IPS DF 4.7 (cell line): ENCODE measurements at regions not wholly inside any gene's neighbourhood (a gene's known extent, or its start where the extent isn't known, plus 50 kb on each side); places are given as distances from the start of the nearest gene placed in this dataset.
"Not testable (repeated sequence)": the region's sequence is repeated elsewhere in the genome, so short reads cannot be mapped to it uniquely, and the experiment has no call there.

ENCODE experiments used
- DNase-seq: peaks from one replicate; pipeline ENCODE4 v3.0.0-alpha.2; 2013; ENCODE audit warnings: low spot score; ENCODE audit errors: extremely low read depth

- no peak for DNase-seq
Observed at GRCh38 chr11:91366816-91367215, 857.8 kb upstream of the FAT3 start.

- no peak for DNase-seq
Observed at GRCh38 chr11:91365986-91366585, 858.5 kb upstream of the FAT3 start.

- DNase-seq: no peak
Observed at GRCh38 chr11:91350931-91351330, 873.7 kb upstream of the FAT3 start.

DNA sequence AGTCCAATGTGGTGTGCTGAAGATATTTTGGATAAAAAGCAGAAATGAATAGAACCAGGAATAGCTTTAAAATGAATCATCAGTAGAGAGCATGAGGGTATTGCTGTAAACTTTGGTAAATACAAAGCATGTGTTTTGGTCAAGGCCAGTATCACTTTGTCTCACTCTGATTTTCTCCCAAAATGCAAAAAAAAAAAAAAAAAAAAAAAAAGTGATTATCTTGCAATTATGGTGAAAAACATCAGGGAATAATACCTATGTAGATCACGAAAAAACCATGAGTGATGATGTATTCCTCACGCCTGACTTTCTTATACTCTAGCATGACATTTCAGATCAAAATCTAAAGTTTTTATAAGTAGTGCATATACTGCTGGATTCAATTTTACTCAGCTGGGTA is 897.9 kb upstream of the FAT3 start:
- DNase-seq: no peak

DNA sequence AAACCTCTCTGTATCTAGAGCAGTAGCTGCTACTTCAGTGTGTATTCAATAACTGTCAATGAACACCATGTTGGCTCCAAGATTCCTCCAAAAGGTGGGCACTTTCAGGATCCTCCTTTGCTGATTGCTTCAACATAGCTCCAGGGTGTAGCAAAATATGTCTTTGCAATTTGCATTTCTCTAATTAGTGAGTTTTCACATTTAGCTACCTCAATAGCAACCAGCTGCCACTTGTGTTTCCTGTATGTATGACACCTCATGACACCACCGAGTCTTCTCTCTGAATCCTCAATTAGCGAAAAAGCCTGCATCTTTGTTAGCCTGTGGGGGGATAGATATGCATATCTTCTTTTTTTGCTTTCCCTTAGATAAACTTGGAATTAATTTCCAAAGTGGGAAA is 898.3 kb upstream of the FAT3 start:
- DNase-seq: no peak

DNA sequence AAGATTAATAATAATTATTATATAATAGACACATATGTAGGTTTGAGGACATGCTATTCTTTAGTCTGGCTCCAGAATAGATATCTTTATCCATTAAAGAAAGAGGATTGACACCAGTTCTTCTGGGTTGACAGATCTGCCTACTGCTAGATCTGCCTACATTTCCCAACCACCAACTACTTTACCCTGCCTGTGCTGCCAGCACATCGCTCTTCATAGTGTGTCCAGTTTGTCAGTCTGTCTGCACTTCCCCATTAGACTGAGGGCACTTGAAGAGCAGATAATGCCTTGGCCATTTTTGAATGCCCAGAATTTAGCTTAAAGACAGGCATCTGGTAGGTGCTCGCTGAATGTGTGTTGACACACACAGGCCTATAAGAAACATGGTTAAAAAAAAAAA is 910.1 kb upstream of the FAT3 start:
- DNase-seq: no peak

DNA sequence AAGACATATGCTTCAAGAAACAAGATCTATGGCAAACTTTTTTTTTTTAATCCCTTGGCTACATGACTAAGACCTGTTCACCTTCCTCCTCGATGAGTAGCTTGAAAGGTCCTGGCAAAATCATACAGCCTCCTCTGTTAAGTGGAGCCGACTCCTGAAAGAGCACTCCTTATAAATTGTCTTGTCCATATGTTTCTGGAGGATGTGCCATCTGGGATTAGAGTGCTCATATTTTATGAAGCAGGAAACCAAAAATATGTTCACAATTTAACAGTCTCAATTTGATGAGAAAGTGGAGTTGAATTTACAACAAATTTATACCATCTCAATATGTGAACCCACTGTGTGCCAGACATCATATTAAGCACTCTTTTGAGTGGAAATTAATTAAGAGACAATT is 912.1 kb upstream of the FAT3 start:
- no peak for DNase-seq

- DNase-seq: no peak
Observed at GRCh38 chr11:91310085-91310484, 914.5 kb upstream of the FAT3 start.

GRCh38 chr11:91308069-91308468 is 916.5 kb upstream of the FAT3 start:
- no peak for DNase-seq

- DNase-seq: no peak
Observed at GRCh38 chr11:91305402-91305801, 919.2 kb upstream of the FAT3 start.

- DNase-seq: no peak
Observed at GRCh38 chr11:91303749-91304148, 920.9 kb upstream of the FAT3 start.

GRCh38 chr11:91299980-91300379 is 924.6 kb upstream of the FAT3 start:
- no peak for DNase-seq

DNA sequence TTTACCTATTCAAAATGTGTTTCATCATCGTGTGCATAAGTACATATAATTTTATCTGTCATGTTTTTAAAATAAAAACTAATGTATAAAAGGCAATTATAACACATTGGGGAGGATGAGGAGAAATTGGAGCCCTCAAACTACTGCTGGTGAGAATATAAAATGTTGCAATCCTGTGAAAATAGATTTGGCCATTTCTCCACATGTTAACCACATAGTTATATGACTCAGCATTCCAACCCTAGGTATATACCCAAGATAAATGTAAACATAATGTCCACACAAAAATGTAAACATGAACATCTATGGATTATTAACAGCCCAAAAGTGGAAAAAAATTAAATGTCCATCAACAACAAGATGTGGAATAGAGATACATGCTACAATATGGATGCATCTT is 928.0 kb upstream of the FAT3 start:
- DNase-seq: no peak

DNA sequence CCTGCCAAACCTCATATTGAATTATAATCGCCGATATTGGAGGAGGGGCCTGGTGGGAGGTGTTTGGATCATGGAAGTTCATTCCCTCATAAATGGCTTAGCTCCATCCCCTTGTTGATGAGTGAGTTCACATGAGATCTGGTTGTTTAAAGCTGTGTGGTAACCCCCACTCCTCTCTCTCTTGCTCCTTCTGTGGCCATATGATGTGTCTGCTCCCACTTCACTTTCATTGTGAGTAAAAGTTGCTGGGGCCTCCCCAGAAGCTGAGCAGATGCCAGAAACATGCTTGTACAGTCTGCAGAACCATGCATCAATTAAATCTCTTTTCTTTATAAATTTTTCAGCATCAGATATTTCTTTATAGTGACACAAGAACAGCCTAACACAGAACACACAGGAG is 929.0 kb upstream of the FAT3 start:
- DNase-seq: no peak

DNA sequence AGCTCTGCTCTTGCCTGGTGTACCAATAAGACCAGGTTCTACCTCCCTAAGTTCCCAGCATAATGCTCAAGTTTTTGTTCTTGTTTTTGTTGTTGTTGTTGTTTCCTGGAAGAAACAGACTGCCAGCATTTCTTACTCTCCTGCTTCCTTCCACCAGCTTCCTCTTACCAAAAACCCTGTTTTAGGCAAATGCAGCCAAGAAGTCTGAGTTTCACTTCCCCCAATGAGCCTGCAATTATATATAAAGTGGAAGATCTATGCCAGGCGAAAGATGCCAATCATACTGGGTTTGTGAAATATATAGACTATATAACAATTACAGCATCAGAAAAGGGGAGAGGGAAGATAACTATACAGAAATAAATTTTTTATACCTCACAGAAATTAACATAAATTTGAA is 931.5 kb upstream of the FAT3 start:
- DNase-seq: no peak

DNA sequence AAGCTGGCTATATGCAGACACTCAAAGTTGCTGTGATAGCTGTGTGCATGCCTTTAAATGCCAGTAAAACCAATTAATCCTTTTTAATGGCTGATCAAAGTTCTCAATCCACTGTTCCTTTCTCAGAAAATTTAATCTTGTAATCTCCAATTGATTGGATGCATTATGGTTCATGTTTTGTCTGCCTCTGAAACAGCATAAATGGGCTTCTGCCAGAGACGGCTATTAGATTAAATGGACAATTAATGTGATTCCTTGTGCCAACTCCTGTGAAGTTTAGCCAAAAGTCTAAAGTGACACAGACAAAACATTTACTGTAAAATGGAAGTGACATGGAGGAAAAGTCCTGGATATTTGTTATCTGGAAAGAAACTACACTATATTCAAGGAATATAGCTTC is 952.5 kb upstream of the FAT3 start:
- DNase-seq: no peak

DNA sequence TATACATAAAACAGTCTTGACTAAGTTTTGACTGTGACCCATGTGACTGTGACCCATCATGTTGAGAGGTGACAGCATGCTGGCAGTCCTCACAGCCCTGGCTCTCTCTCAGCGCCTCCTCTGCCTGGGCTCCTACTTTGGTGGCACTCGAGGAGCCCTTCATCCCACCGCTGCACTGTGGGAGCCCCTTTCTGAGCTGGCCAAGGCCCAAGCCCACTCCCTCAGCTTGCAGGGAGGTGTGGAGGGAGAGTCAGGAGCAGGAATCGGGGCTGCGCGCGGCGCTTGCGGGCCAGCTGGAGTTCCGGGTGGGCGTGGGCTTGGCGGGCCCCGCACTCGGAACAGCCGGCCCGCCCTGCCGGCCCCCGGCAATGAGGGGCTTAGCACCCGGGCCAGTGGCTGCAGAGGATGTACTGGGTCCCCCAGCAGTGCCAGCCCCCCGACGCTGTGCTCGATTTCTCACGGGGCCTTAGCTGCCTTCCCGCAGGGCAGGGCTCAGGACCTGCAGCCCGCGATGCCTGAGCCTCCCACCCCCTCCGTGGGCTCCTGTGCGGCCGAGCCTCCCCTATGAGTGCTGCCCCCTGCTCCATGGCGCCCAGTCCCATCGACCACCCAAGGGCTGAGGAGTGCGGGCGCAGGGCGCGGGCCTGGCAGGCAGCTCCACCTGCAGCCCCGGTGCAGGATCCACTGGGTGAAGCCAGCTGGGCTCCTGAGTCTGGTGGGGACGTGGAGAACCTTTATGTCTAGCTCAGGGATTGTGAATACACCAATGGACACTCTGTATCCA is 955.9 kb upstream of the FAT3 start:
- not testable (repeated sequence) for DNase-seq

- DNase-seq: no peak
Observed at GRCh38 chr11:91265946-91266345, 958.7 kb upstream of the FAT3 start.

DNA sequence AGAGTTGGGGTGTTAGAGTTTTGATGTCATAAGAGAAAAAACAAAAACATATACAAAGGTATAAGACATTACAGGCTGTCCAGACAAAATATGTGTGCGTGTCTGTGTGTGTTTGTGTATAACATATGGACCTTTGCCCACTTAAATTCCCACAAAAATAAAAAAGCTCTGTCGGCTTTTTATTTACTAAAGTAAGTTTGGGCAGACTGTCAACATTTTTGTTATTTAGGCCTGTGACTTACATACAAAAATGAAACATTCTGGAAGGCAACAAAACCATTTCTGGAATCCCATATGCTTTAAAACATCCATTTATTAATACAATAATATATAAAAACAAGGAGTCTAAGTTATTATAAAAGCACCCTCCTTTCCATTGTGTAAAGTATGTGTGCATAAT is 960.1 kb upstream of the FAT3 start:
- DNase-seq: no peak

GRCh38 chr11:91263496-91264365 is 960.9 kb upstream of the FAT3 start:
- no peak for DNase-seq

DNA sequence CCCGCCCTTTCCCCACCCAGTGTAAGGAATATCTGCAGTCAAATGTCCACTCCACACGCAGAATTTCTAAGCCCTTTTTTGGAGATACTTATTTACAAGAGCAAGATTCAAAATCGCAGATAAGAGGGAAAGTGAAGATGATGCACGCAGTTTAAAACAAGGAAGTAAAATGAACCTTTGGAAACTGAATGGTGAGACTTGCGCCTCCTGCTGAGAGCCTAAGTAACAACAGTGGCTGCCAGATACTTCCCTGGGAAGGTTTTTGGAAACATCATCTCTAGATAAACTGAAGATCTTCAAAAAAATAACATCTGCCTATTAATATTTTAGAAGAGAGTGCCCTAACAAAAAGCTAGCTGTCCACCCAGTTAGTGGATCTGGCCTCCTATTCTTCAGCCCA is 963.1 kb upstream of the FAT3 start:
- DNase-seq: no peak

DNA sequence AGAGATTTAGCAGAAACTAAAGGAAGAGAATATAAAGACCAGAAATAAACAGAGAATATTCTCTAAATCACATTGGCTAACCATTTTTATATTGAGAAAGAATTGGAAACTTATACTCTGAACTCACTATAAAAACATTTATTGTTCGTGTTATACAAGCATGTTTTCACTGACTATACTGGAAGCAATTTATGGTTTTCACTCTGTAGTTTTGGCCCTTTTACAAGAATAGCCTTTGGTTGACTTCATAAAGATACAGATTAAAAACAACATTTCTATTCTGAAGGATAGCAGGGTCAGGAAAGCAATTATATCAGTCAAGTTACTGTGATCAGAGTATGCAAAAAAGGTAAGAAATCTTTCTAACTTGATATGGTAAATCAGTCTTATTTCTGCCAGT is 965.7 kb upstream of the FAT3 start:
- no peak for DNase-seq
